OCI-LY7 (cell line): ENCODE measurements at regions not wholly inside any gene's neighbourhood (a gene's known extent, or its start where the extent isn't known, plus 50 kb on each side); places are given as distances from the start of the nearest gene placed in this dataset.

ENCODE experiments used
- EZH2phosphoT487 ChIP-seq: fragments of 200-600 bp; sonication (generic); IDR thresholded peaks from 2 replicates; pipeline ENCODE4 v1.6.1; 2018; ENCODE audit warnings: low read depth, borderline replicate concordance, mild to moderate bottlenecking, mixed run types, antibody characterized with exemption, low read length, moderate library complexity, mixed read lengths
- TF ChIP-seq, protein P1 (sequence below): fragments of 200-600 bp; sonication (generic); conservative IDR thresholded peaks from 2 replicates; pipeline ENCODE4 v1.5.1; 2014; ENCODE audit warnings: mild to moderate bottlenecking, antibody characterized with exemption, low read length, moderate library complexity, mixed read lengths

DNA sequence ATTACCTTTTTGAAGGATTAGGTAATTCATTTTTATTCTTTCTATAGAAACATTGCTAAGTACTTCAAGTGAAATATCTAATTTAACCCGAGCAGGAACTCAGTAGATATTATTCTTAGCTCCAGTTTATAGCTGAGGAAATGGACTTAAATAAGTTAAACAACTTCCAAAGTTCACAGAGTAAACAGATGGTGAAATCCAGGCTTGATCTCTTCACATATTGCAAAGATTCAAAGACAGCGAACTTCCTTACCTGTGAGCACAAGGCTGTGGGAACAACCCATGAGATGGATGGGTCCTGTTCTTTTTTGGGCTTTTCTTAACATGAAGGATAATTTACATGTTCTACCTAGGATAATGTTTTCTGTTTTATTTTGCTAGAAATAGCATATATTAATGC lies 439.0 kb downstream of the IRS1 start:
- TF ChIP-seq, protein P1, sequence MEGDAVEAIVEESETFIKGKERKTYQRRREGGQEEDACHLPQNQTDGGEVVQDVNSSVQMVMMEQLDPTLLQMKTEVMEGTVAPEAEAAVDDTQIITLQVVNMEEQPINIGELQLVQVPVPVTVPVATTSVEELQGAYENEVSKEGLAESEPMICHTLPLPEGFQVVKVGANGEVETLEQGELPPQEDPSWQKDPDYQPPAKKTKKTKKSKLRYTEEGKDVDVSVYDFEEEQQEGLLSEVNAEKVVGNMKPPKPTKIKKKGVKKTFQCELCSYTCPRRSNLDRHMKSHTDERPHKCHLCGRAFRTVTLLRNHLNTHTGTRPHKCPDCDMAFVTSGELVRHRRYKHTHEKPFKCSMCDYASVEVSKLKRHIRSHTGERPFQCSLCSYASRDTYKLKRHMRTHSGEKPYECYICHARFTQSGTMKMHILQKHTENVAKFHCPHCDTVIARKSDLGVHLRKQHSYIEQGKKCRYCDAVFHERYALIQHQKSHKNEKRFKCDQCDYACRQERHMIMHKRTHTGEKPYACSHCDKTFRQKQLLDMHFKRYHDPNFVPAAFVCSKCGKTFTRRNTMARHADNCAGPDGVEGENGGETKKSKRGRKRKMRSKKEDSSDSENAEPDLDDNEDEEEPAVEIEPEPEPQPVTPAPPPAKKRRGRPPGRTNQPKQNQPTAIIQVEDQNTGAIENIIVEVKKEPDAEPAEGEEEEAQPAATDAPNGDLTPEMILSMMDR = no peak
- TF ChIP-seq EZH2phosphoT487 = no peak
